ENCODE measurements at regions not wholly inside any gene's neighbourhood (a gene's known extent, or its start where the extent isn't known, plus 50 kb on each side); places are given as distances from the start of the nearest gene placed in this dataset.
A peak's percentile ranks its signal among the peaks of the same experiment; 100 is the strongest.

GRCh38 chr6:122165014-122165413 lies 234.4 kb upstream of the HSF2 start:
- H3K4me1 ChIP-seq: no peaks in the 10 kb centered on the region
- no peaks in the 10 kb centered on the region for H3K9me3 ChIP-seq
- intact Hi-C loops (cut with DNase I): no loop called here
- no peaks in the 10 kb centered on the region for H3K36me3 ChIP-seq
- no peak for TF ChIP-seq CTCF (IDR thresholded peaks at IDR 0.05)
- no peak for TF ChIP-seq POLR2A (IDR thresholded peaks at IDR 0.05)
- TF ChIP-seq POLR2AphosphoS5 (IDR thresholded peaks at IDR 0.05; ENCODE audit: insufficient read depth in 1 of 2, low read depth in 1 of 2): no peak
- no peak for DNase-seq (ENCODE audit: extremely low spot score in 2 of 2)
- H3K4me3 ChIP-seq: no peak overlapping the region
- no peaks in the 10 kb centered on the region for H3K27me3 ChIP-seq
- H3K27ac ChIP-seq: no peak overlapping the region

GRCh38 chr6:122170274-122170673 lies 229.2 kb upstream of the HSF2 start:
- Histone ChIP-seq H3K9me3 (no peaks in the 10 kb centered on the region), H3K27ac (no peak overlapping the region), H3K36me3 (no peaks in the 10 kb centered on the region), H3K27me3 (no peaks in the 10 kb centered on the region), H3K4me1 (no peaks in the 10 kb centered on the region), H3K4me3 (no peak overlapping the region)
- no peak for TF ChIP-seq POLR2AphosphoS5 (IDR thresholded peaks at IDR 0.05; ENCODE audit: insufficient read depth in 1 of 2, low read depth in 1 of 2)
- no peak for TF ChIP-seq CTCF (IDR thresholded peaks at IDR 0.05)
- TF ChIP-seq POLR2A (IDR thresholded peaks at IDR 0.05): no peak
- intact Hi-C loops (cut with DNase I): no loop called here
- no peak for DNase-seq (ENCODE audit: extremely low spot score in 2 of 2)

GRCh38 chr6:122178988-122179387 lies 220.5 kb upstream of the HSF2 start:
- no peak for DNase-seq (ENCODE audit: extremely low spot score in 2 of 2)
- H3K27ac ChIP-seq: no peak overlapping the region
- H3K4me3 ChIP-seq: no peak overlapping the region
- H3K36me3 ChIP-seq: no peaks in the 10 kb centered on the region
- no peaks in the 10 kb centered on the region for H3K9me3 ChIP-seq
- H3K4me1 ChIP-seq: peaks cover 8% of the 10 kb centered on the region
- no peak for TF ChIP-seq POLR2AphosphoS5 (IDR thresholded peaks at IDR 0.05; ENCODE audit: insufficient read depth in 1 of 2, low read depth in 1 of 2)
- TF ChIP-seq CTCF (IDR thresholded peaks at IDR 0.05): no peak
- no peak for TF ChIP-seq POLR2A (IDR thresholded peaks at IDR 0.05)
- H3K27me3 ChIP-seq: no peaks in the 10 kb centered on the region
- intact Hi-C loops (cut with DNase I): no loop called here

GRCh38 chr6:122180132-122180531 lies 219.3 kb upstream of the HSF2 start:
- H3K36me3 ChIP-seq: no peaks in the 10 kb centered on the region
- H3K27me3 ChIP-seq: no peaks in the 10 kb centered on the region
- H3K27ac ChIP-seq: no peak overlapping the region
- no peak overlapping the region for H3K4me3 ChIP-seq
- H3K4me1 ChIP-seq: peaks cover 8% of the 10 kb centered on the region
- intact Hi-C loops (cut with DNase I): loop anchor here (10.0 kb wide), 1 partner anchor 145 kb away; no protein-coding TSS in a partner anchor
- no peaks in the 10 kb centered on the region for H3K9me3 ChIP-seq
- TF ChIP-seq POLR2A (IDR thresholded peaks at IDR 0.05) (no peak), POLR2AphosphoS5 (IDR thresholded peaks at IDR 0.05; ENCODE audit: insufficient read depth in 1 of 2, low read depth in 1 of 2) (no peak), CTCF (IDR thresholded peaks at IDR 0.05) (peak in 1 of 3 experiments; percentile 22)
- DNase-seq (ENCODE audit: extremely low spot score in 2 of 2): no peak

GRCh38 chr6:122182061-122182460 lies 217.4 kb upstream of the HSF2 start:
- Histone ChIP-seq H3K4me3 (no peak overlapping the region), H3K27ac (no peak overlapping the region), H3K36me3 (no peaks in the 10 kb centered on the region), H3K4me1 (peaks cover 8% of the 10 kb centered on the region), H3K27me3 (no peaks in the 10 kb centered on the region), H3K9me3 (no peaks in the 10 kb centered on the region)
- TF ChIP-seq POLR2AphosphoS5 (IDR thresholded peaks at IDR 0.05; ENCODE audit: insufficient read depth in 1 of 2, low read depth in 1 of 2) (no peak), CTCF (IDR thresholded peaks at IDR 0.05) (no peak), POLR2A (IDR thresholded peaks at IDR 0.05) (no peak)
- no peak for DNase-seq (ENCODE audit: extremely low spot score in 2 of 2)
- intact Hi-C loops (cut with DNase I): loop anchor here (10.0 kb wide), 1 partner anchor 147 kb away; no protein-coding TSS in a partner anchor

Data from vagina (tissue), 2 donors.